Stimulated activated effector memory CD8-positive, alpha-beta T cell treated with anti-CD3 and anti-CD28 coated beads, Interleukin-12 subunit alpha, Interleukin-12 subunit beta, amount 100 ng/mL, for 72 hours (primary cell): ENCODE measurements at regions not wholly inside any gene's neighbourhood (a gene's known extent, or its start where the extent isn't known, plus 50 kb on each side); places are given as distances from the start of the nearest gene placed in this dataset.
"Not testable (repeated sequence)": the region's sequence is repeated elsewhere in the genome, so short reads cannot be mapped to it uniquely, and the experiment has no call there.

Experiments used
- ATAC-seq: fragments of 150-1000 bp; cut with Tn5 transposase; 2 replicates; pipeline ENCODE4 v1.10.0; 2021
- DNase-seq, 2 donors: peaks; one replicate each; pipeline ENCODE4 v3.0.0; 2021 to 2022; ENCODE audit warnings: low spot score in 2 of 2
- H3K27ac Mint-ChIP-seq: one replicate; pipeline ENCODE4 v1.8.0; 2022; ENCODE audit warnings: mild to moderate bottlenecking, mixed read lengths
- H3K36me3 Mint-ChIP-seq: one replicate; pipeline ENCODE4 v1.8.0; 2022; ENCODE audit warnings: mild to moderate bottlenecking, mixed read lengths
- H3K4me1 Mint-ChIP-seq: one replicate; pipeline ENCODE4 v1.8.0; 2022; ENCODE audit warnings: mixed read lengths
- H3K4me3 Mint-ChIP-seq: one replicate; pipeline ENCODE4 v1.8.0; 2022; ENCODE audit warnings: mild to moderate bottlenecking, mixed read lengths
- H3K9me3 Mint-ChIP-seq: one replicate; pipeline ENCODE4 v1.8.0; 2022; ENCODE audit warnings: mixed read lengths

- Mint-ChIP-seq H3K9me3 (peaks cover 16% of the 10 kb centered on the region), H3K4me1 (no peaks in the 10 kb centered on the region), H3K27ac (no peak overlapping the region), H3K36me3 (no peaks in the 10 kb centered on the region), H3K4me3 (no peak overlapping the region)
- DNase-seq (no peak), ATAC-seq (no peak)
Observed at GRCh38 chr4:126544276-126544675, 1088.5 kb upstream of the INTU start.

GRCh38 chr4:126546197-126546596 is 1086.6 kb upstream of the INTU start:
- peaks cover 16% of the 10 kb centered on the region for H3K9me3 Mint-ChIP-seq
- DNase-seq, H3K4me1 Mint-ChIP-seq, H3K36me3 Mint-ChIP-seq, H3K4me3 Mint-ChIP-seq, ATAC-seq, H3K27ac Mint-ChIP-seq: not testable (repeated sequence)

- no peaks in the 10 kb centered on the region for H3K36me3 Mint-ChIP-seq
- H3K9me3 Mint-ChIP-seq, result peaks cover 15% of the 10 kb centered on the region
- no peak overlapping the region for H3K4me3 Mint-ChIP-seq
- ATAC-seq (no peak), DNase-seq (no peak)
- no peaks in the 10 kb centered on the region for H3K4me1 Mint-ChIP-seq
- no peak overlapping the region for H3K27ac Mint-ChIP-seq
Observed at GRCh38 chr4:126547352-126547751, 1085.4 kb upstream of the INTU start.

GRCh38 chr4:126548890-126549289 is 1083.9 kb upstream of the INTU start:
- Mint-ChIP-seq H3K27ac (no peak overlapping the region), H3K9me3 (peaks cover 10% of the 10 kb centered on the region), H3K4me1 (no peaks in the 10 kb centered on the region), H3K36me3 (no peaks in the 10 kb centered on the region), H3K4me3 (no peak overlapping the region)
- ATAC-seq (no peak), DNase-seq (no peak)

GRCh38 chr4:126552321-126552720 is 1080.4 kb upstream of the INTU start:
- no peaks in the 10 kb centered on the region for H3K4me1 Mint-ChIP-seq
- no peak for ATAC-seq
- H3K9me3 Mint-ChIP-seq, result peaks cover 11% of the 10 kb centered on the region
- DNase-seq, result no peak
- no peak overlapping the region for H3K4me3 Mint-ChIP-seq
- no peak overlapping the region for H3K27ac Mint-ChIP-seq
- H3K36me3 Mint-ChIP-seq, result no peaks in the 10 kb centered on the region

- H3K27ac Mint-ChIP-seq, result no peak overlapping the region
- DNase-seq (no peak), ATAC-seq (no peak)
- H3K9me3 Mint-ChIP-seq, result peaks cover 13% of the 10 kb centered on the region
- no peak overlapping the region for H3K4me3 Mint-ChIP-seq
- H3K36me3 Mint-ChIP-seq, result no peaks in the 10 kb centered on the region
- H3K4me1 Mint-ChIP-seq, result no peaks in the 10 kb centered on the region
Observed at GRCh38 chr4:126553248-126553647, 1079.5 kb upstream of the INTU start.

- no peak overlapping the region for H3K4me3 Mint-ChIP-seq
- no peak overlapping the region for H3K27ac Mint-ChIP-seq
- no peaks in the 10 kb centered on the region for H3K36me3 Mint-ChIP-seq
- H3K9me3 Mint-ChIP-seq, result peaks cover 15% of the 10 kb centered on the region
- ATAC-seq (no peak), DNase-seq (no peak)
- no peaks in the 10 kb centered on the region for H3K4me1 Mint-ChIP-seq
Observed at GRCh38 chr4:126558596-126558995, 1074.2 kb upstream of the INTU start.

DNA sequence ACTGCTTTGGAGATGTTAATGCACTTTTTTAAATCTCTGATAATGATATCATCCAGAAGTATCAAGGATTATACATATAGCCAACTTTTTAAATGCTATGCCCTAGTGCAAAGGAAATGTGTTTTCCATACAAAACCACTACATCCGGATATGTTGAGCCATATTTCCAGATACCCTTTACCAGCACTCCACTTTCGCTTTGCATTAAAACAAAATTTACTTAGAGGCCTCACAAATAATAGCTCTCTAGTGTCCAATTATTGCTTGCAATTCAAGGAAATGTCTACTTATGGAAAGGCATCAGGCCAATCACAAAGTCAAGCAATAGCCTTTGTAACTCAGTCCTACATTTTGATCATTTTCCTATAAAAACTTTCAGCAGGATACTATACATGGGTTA is 1072.8 kb upstream of the INTU start:
- H3K4me1 Mint-ChIP-seq, result no peaks in the 10 kb centered on the region
- no peak overlapping the region for H3K27ac Mint-ChIP-seq
- peaks cover 15% of the 10 kb centered on the region for H3K9me3 Mint-ChIP-seq
- H3K36me3 Mint-ChIP-seq, result no peaks in the 10 kb centered on the region
- DNase-seq, result no peak
- no peak overlapping the region for H3K4me3 Mint-ChIP-seq
- no peak for ATAC-seq

- Mint-ChIP-seq H3K27ac (no peak overlapping the region), H3K9me3 (peaks cover 19% of the 10 kb centered on the region), H3K4me1 (no peaks in the 10 kb centered on the region), H3K36me3 (no peaks in the 10 kb centered on the region), H3K4me3 (no peak overlapping the region)
- DNase-seq, result no peak
- ATAC-seq, result no peak
Observed at GRCh38 chr4:126560794-126561193, 1072.0 kb upstream of the INTU start.

DNA sequence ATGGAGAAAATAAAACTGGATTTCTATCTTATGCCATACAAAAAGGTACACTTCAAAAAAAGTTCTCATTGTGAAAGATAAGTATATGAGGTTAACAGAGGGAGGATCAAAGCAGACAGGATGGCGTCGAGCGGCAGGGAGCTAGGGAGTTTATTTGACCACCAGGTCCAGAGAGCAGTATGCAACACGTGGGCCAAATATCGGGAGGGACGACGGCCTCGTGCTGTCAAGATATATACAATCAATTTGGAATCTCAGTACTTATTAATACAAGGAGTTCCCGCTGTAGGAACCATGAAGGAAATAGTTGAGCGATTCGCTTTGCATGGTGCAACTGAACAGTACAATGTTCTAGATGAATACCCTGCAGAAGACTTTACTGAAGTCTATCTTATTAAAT is 1069.4 kb upstream of the INTU start:
- H3K27ac Mint-ChIP-seq, result no peak overlapping the region
- ATAC-seq, result no peak
- DNase-seq, result no peak
- H3K36me3 Mint-ChIP-seq, result no peaks in the 10 kb centered on the region
- no peak overlapping the region for H3K4me3 Mint-ChIP-seq
- no peaks in the 10 kb centered on the region for H3K4me1 Mint-ChIP-seq
- peaks cover 21% of the 10 kb centered on the region for H3K9me3 Mint-ChIP-seq

GRCh38 chr4:126564283-126564854 is 1068.4 kb upstream of the INTU start:
- ATAC-seq, result no peak
- Mint-ChIP-seq H3K36me3 (no peaks in the 10 kb centered on the region), H3K4me3 (no peak overlapping the region), H3K27ac (no peak overlapping the region), H3K4me1 (no peaks in the 10 kb centered on the region), H3K9me3 (peaks cover 21% of the 10 kb centered on the region)
- no peak for DNase-seq

- no peak overlapping the region for H3K27ac Mint-ChIP-seq
- no peak overlapping the region for H3K4me3 Mint-ChIP-seq
- H3K9me3 Mint-ChIP-seq, result peaks cover 14% of the 10 kb centered on the region
- H3K4me1 Mint-ChIP-seq, result no peaks in the 10 kb centered on the region
- DNase-seq, result no peak
- no peak for ATAC-seq
- no peaks in the 10 kb centered on the region for H3K36me3 Mint-ChIP-seq
Observed at GRCh38 chr4:126568652-126569570, 1063.8 kb upstream of the INTU start.

- ATAC-seq (no peak), DNase-seq (no peak)
- H3K4me1 Mint-ChIP-seq, result no peaks in the 10 kb centered on the region
- H3K9me3 Mint-ChIP-seq, result peaks cover 1% of the 10 kb centered on the region
- no peaks in the 10 kb centered on the region for H3K36me3 Mint-ChIP-seq
- no peak overlapping the region for H3K4me3 Mint-ChIP-seq
- no peak overlapping the region for H3K27ac Mint-ChIP-seq
Observed at GRCh38 chr4:126572264-126572663, 1060.5 kb upstream of the INTU start.

GRCh38 chr4:126582737-126583136 is 1050.0 kb upstream of the INTU start:
- peaks cover 18% of the 10 kb centered on the region for H3K9me3 Mint-ChIP-seq
- H3K4me1 Mint-ChIP-seq, result no peaks in the 10 kb centered on the region
- H3K36me3 Mint-ChIP-seq, result no peaks in the 10 kb centered on the region
- H3K27ac Mint-ChIP-seq, result no peak overlapping the region
- DNase-seq (no peak), ATAC-seq (no peak)
- no peak overlapping the region for H3K4me3 Mint-ChIP-seq

DNA sequence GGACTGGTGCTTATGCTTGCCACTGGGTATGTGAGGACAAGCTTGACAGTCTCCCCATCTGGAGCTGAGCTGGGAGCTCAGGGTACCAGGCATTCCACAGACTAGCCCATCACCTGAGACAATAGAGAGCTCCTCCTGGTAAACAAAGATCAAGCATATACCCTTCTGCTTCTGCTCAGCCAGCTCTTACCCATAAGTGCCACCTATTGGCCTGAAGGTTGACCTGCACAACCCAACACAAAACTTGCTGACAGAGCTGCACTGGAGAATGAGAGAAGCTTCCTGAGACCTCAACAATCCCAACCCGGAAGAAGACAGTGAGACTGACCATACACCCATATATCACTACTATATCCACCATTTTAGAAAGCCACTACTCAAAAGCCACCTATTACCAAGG is 1049.2 kb upstream of the INTU start:
- Mint-ChIP-seq H3K27ac (no peak overlapping the region), H3K9me3 (peaks cover 17% of the 10 kb centered on the region), H3K36me3 (no peaks in the 10 kb centered on the region), H3K4me3 (no peak overlapping the region), H3K4me1 (no peaks in the 10 kb centered on the region)
- DNase-seq, result no peak
- ATAC-seq, result no peak

DNA sequence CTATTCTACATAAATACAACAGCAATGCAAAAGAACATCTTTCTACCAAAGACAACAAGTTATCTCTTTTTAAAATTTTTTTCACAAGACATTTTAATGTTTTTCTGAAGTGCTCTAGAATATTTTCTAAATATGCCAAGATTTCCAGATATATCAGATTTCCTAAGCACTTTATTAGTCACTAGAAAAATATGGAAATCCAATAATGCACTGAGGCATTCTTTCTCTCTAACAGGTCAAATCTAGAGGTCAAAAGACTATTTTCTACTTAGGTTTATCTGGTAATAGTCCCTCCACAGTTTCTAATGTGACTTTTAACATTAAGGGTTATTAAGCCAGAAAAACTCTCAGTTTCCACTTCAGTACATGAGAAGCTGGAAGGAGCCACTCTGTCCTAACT is 1041.2 kb upstream of the INTU start:
- DNase-seq (no peak), ATAC-seq (no peak)
- Mint-ChIP-seq H3K27ac (no peak overlapping the region), H3K4me3 (no peak overlapping the region), H3K9me3 (peaks cover 10% of the 10 kb centered on the region), H3K4me1 (no peaks in the 10 kb centered on the region), H3K36me3 (no peaks in the 10 kb centered on the region)
